Calu3 (cell line): ENCODE measurements at regions not wholly inside any gene's neighbourhood (a gene's known extent, or its start where the extent isn't known, plus 50 kb on each side); places are given as distances from the start of the nearest gene placed in this dataset.
"Not testable (repeated sequence)": the region's sequence is repeated elsewhere in the genome, so short reads cannot be mapped to it uniquely, and the experiment has no call there.

Source experiments
- BruUV-seq: library from RNA; stranded (reverse); fragments of 400-500 nt; replicated peaks from 2 replicates; lab custom pipeline; 2021; lab: Mats Ljungman, UMichigan
- CTCF ChIA-PET: fragments of 300-600 bp; sonication (Branson Sonifier 250); formaldehyde crosslinking; loops from one replicate; lab custom pipeline; 2022; ENCODE audit warnings: antibody characterized with exemption; lab: Charles Lee
- DNase-seq: peaks from one replicate; pipeline ENCODE4 v3.0.0; 2022
- H3K27ac Mint-ChIP-seq: one replicate; pipeline ENCODE4 v1.8.0; 2022; ENCODE audit warnings: mixed read lengths; ENCODE audit not compliant: unreplicated experiment
- H3K27me3 Mint-ChIP-seq: one replicate; pipeline ENCODE4 v1.8.0; 2022; ENCODE audit warnings: mixed read lengths; ENCODE audit not compliant: unreplicated experiment
- H3K36me3 Mint-ChIP-seq: one replicate; pipeline ENCODE4 v1.8.0; 2022; ENCODE audit warnings: mild to moderate bottlenecking, moderate library complexity, mixed read lengths; ENCODE audit not compliant: insufficient read depth, unreplicated experiment
- H3K4me1 Mint-ChIP-seq: one replicate; pipeline ENCODE4 v1.8.0; 2022; ENCODE audit warnings: mild to moderate bottlenecking, low read depth, mixed read lengths; ENCODE audit not compliant: unreplicated experiment
- H3K4me3 Mint-ChIP-seq: one replicate; pipeline ENCODE4 v1.8.0; 2022; ENCODE audit warnings: mild to moderate bottlenecking, low read depth, moderate library complexity, mixed read lengths; ENCODE audit not compliant: unreplicated experiment
- H3K9me3 Mint-ChIP-seq: one replicate; pipeline ENCODE4 v1.8.0; 2022; ENCODE audit warnings: low read depth, mixed read lengths; ENCODE audit not compliant: unreplicated experiment
- intact Hi-C: fragments of 100-400 bp; cut with micrococcal nuclease; formaldehyde crosslinking; loops from one replicate; pipeline ENCODE4 v1.10.0; 2022; ENCODE audit not compliant: unreplicated experiment
- TF ChIP-seq, protein P1 (sequence below): fragments of 200-600 bp; IDR thresholded peaks from one replicate; pipeline ENCODE4 v1.8.0; 2022; ENCODE audit warnings: antibody characterized with exemption; ENCODE audit not compliant: unreplicated experiment

DNA sequence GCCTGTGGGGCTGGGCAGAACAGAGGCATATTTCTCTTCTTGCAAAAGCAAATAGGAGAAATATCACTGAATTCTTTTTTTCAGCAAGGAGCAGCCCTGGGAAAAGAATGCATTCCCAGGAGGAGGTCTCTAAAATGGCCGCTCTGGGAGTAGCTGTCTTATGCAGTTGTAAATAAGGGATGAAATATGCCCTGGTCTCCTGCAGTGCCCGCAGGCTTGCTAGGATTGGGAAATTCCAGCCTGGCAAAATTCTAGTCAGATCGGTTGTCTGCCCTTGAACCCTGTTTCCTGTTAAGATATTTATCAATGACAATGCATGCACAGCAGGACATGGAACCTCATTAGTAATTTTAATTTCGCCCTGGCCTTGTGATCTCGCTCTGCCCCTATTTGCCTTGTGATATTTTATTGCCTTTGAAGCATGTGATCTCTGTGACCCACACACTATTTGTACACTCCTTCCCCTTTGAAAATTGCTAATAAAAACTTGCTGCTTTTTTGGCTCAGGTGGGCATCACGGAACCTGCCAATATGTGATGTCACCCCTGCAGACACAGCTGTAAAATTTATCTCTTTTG lies 1993.2 kb downstream of the PCDH9 start:
- peaks cover 2% of the 10 kb centered on the region for H3K9me3 Mint-ChIP-seq
- H3K36me3 Mint-ChIP-seq: no peaks in the 10 kb centered on the region
- DNase-seq: no peak
- H3K4me3 Mint-ChIP-seq: no peak overlapping the region
- H3K27me3 Mint-ChIP-seq: no peaks in the 10 kb centered on the region
- no peak overlapping the region for H3K27ac Mint-ChIP-seq
- H3K4me1 Mint-ChIP-seq: no peaks in the 10 kb centered on the region
- no TSS peak for BruUV-seq
- intact Hi-C loops: no loop called here
- TF ChIP-seq, protein P1, sequence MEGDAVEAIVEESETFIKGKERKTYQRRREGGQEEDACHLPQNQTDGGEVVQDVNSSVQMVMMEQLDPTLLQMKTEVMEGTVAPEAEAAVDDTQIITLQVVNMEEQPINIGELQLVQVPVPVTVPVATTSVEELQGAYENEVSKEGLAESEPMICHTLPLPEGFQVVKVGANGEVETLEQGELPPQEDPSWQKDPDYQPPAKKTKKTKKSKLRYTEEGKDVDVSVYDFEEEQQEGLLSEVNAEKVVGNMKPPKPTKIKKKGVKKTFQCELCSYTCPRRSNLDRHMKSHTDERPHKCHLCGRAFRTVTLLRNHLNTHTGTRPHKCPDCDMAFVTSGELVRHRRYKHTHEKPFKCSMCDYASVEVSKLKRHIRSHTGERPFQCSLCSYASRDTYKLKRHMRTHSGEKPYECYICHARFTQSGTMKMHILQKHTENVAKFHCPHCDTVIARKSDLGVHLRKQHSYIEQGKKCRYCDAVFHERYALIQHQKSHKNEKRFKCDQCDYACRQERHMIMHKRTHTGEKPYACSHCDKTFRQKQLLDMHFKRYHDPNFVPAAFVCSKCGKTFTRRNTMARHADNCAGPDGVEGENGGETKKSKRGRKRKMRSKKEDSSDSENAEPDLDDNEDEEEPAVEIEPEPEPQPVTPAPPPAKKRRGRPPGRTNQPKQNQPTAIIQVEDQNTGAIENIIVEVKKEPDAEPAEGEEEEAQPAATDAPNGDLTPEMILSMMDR: no peak
- CTCF ChIA-PET: no interaction called here

DNA sequence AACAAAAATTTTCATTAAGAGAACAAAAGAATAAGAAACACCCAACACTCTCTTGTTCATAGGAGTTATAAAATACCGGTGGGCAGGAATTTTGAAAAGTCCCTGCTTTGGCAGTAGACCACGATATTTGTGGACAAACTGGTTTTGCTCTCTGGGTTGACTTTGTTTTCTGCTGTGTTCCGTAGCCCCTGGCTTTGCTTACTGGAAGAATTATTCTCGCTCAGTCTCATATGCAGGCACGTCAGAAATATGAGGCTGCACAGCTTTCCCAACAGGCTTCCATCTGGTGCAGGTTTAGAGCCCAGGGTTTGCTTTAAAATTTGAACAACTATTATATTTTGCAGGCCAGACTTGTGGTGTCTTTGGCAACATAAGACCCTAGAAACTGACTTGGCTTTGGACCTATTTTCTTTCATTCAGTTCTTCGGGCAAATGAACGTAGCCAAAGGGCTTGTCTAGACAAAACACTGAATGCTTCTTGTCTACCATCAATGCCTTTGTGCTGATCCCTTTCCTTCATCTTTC lies 2012.6 kb downstream of the PCDH9 start:
- Mint-ChIP-seq H3K27me3 (no peaks in the 10 kb centered on the region), H3K36me3 (no peaks in the 10 kb centered on the region), H3K27ac (no peak overlapping the region), H3K4me3 (no peak overlapping the region), H3K4me1 (no peaks in the 10 kb centered on the region), H3K9me3 (peaks cover 4% of the 10 kb centered on the region)
- TF ChIP-seq, protein P1: no peak
- no TSS peak for BruUV-seq
- CTCF ChIA-PET: no interaction called here
- intact Hi-C loops: no loop called here
- DNase-seq: no peak

DNA sequence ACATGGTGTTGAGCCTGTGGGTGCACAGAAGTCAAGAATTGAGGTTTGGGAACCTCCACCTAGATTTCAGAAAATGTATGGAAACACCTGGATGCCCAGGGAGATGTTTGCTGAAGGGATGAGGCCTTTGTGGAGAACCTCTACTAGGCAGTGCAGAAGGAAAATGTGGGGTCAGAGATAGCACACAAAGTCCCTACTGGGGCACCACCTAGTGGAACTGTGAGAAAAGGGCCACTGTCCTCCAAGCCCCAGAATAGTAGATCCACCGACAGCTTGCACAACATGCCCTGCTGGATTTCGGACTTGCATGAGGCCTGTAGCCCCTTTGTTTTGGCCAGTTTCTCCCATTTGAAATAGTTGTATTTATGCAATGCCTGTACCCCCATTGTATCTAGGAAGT lies 2027.3 kb downstream of the PCDH9 start:
- H3K9me3 Mint-ChIP-seq, H3K36me3 Mint-ChIP-seq, H3K27me3 Mint-ChIP-seq, intact Hi-C loops, BruUV-seq, H3K27ac Mint-ChIP-seq, H3K4me3 Mint-ChIP-seq, DNase-seq, CTCF ChIA-PET, H3K4me1 Mint-ChIP-seq: not testable (repeated sequence)

DNA sequence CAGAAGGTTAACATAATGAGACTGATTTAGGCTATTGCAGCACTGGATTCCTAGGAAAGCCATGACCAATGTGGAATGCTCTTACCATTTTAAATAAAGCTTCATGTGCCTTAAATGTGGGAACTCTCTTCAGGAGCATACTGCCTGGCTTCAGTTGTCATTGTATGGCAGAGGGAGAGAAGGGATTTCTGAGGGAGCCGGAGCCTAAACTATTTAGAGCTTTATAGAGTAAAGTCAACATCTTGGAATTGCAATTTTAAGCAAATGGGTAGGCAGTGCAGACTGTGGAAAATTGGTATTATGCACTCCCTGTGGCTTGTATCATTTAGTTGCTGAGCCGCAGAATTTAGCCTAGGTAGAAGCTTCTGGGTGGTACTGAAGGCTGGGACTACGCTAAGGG lies 2041.4 kb downstream of the PCDH9 start:
- no peaks in the 10 kb centered on the region for H3K36me3 Mint-ChIP-seq
- intact Hi-C loops: no loop called here

DNA sequence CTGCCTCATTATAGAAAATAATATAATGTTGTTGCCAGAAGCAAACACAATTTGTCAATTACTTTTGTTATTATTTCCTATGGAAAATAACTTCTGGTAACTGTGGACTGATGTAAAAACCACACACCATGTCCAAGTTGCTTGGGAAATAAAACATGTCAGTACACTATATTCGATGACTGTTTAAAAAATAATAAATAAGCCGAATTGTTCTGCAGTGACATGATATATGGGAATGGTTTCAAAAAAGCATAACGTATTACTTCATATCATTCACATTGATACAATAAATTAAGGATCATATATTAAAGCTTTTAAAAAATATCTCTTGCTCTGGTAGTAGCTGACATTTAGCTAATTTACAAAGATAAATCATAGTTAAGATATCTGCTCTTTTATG lies 2062.1 kb downstream of the PCDH9 start:
- intact Hi-C loops: no loop called here
- TF ChIP-seq, protein P1: no peak
- BruUV-seq: no TSS peak
- Mint-ChIP-seq H3K9me3 (no peaks in the 10 kb centered on the region), H3K27ac (no peak overlapping the region), H3K4me1 (no peaks in the 10 kb centered on the region), H3K4me3 (no peak overlapping the region), H3K36me3 (no peaks in the 10 kb centered on the region), H3K27me3 (no peaks in the 10 kb centered on the region)
- no peak for DNase-seq
- CTCF ChIA-PET: no interaction called here

More for the DNA sequence above, 2041.4 kb downstream of the PCDH9 start:
- no peak overlapping the region for H3K27ac Mint-ChIP-seq
- CTCF ChIA-PET: no interaction called here
- no peaks in the 10 kb centered on the region for H3K9me3 Mint-ChIP-seq
- TF ChIP-seq, protein P1: no peak
- BruUV-seq: no TSS peak
- DNase-seq: no peak
- H3K4me3 Mint-ChIP-seq: no peak overlapping the region
- H3K4me1 Mint-ChIP-seq: no peaks in the 10 kb centered on the region
- H3K27me3 Mint-ChIP-seq: no peaks in the 10 kb centered on the region
